ENCODE measurements at regions not wholly inside any gene's neighbourhood (a gene's known extent, or its start where the extent isn't known, plus 50 kb on each side); places are given as distances from the start of the nearest gene placed in this dataset.
A peak's percentile ranks its signal among the peaks of the same experiment; 100 is the strongest.

DNA sequence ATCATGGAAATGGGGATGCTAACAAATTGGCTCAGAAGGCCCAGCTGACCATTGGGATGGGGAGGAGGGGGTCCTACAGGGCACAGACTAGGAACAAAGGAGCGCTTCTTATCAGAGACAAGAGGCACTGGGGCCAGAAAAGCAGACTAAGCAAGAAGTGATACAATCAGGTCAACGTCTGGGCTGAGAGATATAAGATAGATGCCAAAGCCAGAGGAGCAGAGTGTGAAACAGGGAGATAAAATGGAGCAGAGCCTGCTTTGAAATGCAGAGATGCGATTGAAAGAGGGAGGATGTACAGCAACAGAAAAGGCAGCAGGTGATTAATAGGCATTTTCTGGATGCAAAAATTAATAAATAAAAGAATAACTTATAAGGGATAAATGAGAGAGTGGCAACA is 127.5 kb upstream of the SAMSN1 start (continued):
- TF ChIP-seq ZNF197 (CRISPR knock-in tag; IDR thresholded peaks at IDR 0.05; ENCODE audit: low read depth) (no peak), POLR2B (IDR thresholded peaks at IDR 0.05; ENCODE audit: low read depth, partially characterized antibody) (no peak), NEUROD1 (IDR thresholded peaks at IDR 0.05; ENCODE audit: borderline replicate concordance, low read depth, low read length, partially characterized antibody) (peak; percentile 49), NFIC (IDR thresholded peaks at IDR 0.05) (peak; percentile 85), NCOA1 (IDR thresholded peaks at IDR 0.05; ENCODE audit: low read depth) (peak; percentile 67; the same call in 1 of the 2 replicates), NR1H2 (CRISPR knock-in tag; IDR thresholded peaks at IDR 0.05) (no peak), FOXM1 (IDR thresholded peaks at IDR 0.05; ENCODE audit: low read depth) (peak; percentile 87), FOXM1 (CRISPR knock-in tag; IDR thresholded peaks at IDR 0.05; ENCODE audit: low read depth) (no peak), GATAD2A (IDR thresholded peaks at IDR 0.05) (0 out of 2 replicates have a peak, but pooled peaks have one; percentile 55), RBM22 (IDR thresholded peaks at IDR 0.05; ENCODE audit: low read depth, low read length, poor library complexity, severe bottlenecking) (no peak), MTA1 (IDR thresholded peaks at IDR 0.05; ENCODE audit: borderline replicate concordance) (peak; percentile 45; the same call in 1 of the 2 replicates), EZH2 (IDR thresholded peaks at IDR 0.05; ENCODE audit: borderline replicate concordance, low read depth, low read length) (no peak), ZNF717 (CRISPR knock-in tag; IDR thresholded peaks at IDR 0.05) (no peak)
- TF ChIP-seq, protein P1, sequence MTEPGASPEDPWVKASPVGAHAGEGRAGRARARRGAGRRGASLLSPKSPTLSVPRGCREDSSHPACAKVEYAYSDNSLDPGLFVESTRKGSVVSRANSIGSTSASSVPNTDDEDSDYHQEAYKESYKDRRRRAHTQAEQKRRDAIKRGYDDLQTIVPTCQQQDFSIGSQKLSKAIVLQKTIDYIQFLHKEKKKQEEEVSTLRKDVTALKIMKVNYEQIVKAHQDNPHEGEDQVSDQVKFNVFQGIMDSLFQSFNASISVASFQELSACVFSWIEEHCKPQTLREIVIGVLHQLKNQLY (CRISPR knock-in tag; conservative IDR thresholded peaks at IDR 0.05): no peak
- TF ChIP-seq, protein P2, sequence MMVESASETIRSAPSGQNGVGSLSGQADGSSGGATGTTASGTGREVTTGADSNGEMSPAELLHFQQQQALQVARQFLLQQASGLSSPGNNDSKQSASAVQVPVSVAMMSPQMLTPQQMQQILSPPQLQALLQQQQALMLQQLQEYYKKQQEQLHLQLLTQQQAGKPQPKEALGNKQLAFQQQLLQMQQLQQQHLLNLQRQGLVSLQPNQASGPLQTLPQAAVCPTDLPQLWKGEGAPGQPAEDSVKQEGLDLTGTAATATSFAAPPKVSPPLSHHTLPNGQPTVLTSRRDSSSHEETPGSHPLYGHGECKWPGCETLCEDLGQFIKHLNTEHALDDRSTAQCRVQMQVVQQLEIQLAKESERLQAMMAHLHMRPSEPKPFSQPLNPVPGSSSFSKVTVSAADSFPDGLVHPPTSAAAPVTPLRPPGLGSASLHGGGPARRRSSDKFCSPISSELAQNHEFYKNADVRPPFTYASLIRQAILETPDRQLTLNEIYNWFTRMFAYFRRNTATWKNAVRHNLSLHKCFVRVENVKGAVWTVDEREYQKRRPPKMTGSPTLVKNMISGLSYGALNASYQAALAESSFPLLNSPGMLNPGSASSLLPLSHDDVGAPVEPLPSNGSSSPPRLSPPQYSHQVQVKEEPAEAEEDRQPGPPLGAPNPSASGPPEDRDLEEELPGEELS (CRISPR knock-in tag; IDR thresholded peaks at IDR 0.05; ENCODE audit: borderline replicate concordance): no peak
- TF ChIP-seq, protein P3, sequence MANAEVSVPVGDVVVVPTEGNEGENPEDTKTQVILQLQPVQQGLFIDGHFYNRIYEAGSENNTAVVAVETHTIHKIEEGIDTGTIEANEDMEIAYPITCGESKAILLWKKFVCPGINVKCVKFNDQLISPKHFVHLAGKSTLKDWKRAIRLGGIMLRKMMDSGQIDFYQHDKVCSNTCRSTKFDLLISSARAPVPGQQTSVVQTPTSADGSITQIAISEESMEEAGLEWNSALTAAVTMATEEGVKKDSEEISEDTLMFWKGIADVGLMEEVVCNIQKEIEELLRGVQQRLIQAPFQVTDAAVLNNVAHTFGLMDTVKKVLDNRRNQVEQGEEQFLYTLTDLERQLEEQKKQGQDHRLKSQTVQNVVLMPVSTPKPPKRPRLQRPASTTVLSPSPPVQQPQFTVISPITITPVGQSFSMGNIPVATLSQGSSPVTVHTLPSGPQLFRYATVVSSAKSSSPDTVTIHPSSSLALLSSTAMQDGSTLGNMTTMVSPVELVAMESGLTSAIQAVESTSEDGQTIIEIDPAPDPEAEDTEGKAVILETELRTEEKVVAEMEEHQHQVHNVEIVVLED (CRISPR knock-in tag; IDR thresholded peaks at IDR 0.05): no peak; the same call in 1 of the 2 replicates
- TF ChIP-seq, protein P4, sequence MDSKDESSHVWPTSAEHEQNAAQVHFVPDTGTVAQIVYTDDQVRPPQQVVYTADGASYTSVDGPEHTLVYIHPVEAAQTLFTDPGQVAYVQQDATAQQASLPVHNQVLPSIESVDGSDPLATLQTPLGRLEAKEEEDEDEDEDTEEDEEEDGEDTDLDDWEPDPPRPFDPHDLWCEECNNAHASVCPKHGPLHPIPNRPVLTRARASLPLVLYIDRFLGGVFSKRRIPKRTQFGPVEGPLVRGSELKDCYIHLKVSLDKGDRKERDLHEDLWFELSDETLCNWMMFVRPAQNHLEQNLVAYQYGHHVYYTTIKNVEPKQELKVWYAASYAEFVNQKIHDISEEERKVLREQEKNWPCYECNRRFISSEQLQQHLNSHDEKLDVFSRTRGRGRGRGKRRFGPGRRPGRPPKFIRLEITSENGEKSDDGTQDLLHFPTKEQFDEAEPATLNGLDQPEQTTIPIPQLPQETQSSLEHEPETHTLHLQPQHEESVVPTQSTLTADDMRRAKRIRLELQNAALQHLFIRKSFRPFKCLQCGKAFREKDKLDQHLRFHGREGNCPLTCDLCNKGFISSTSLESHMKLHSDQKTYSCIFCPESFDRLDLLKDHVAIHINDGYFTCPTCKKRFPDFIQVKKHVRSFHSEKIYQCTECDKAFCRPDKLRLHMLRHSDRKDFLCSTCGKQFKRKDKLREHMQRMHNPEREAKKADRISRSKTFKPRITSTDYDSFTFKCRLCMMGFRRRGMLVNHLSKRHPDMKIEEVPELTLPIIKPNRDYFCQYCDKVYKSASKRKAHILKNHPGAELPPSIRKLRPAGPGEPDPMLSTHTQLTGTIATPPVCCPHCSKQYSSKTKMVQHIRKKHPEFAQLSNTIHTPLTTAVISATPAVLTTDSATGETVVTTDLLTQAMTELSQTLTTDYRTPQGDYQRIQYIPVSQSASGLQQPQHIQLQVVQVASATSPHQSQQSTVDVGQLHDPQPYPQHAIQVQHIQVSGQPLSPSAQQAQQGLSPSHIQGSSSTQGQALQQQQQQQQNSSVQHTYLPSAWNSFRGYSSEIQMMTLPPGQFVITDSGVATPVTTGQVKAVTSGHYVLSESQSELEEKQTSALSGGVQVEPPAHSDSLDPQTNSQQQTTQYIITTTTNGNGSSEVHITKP (IDR thresholded peaks at IDR 0.05; ENCODE audit: partially characterized antibody): no peak
- TF ChIP-seq, protein P5, sequence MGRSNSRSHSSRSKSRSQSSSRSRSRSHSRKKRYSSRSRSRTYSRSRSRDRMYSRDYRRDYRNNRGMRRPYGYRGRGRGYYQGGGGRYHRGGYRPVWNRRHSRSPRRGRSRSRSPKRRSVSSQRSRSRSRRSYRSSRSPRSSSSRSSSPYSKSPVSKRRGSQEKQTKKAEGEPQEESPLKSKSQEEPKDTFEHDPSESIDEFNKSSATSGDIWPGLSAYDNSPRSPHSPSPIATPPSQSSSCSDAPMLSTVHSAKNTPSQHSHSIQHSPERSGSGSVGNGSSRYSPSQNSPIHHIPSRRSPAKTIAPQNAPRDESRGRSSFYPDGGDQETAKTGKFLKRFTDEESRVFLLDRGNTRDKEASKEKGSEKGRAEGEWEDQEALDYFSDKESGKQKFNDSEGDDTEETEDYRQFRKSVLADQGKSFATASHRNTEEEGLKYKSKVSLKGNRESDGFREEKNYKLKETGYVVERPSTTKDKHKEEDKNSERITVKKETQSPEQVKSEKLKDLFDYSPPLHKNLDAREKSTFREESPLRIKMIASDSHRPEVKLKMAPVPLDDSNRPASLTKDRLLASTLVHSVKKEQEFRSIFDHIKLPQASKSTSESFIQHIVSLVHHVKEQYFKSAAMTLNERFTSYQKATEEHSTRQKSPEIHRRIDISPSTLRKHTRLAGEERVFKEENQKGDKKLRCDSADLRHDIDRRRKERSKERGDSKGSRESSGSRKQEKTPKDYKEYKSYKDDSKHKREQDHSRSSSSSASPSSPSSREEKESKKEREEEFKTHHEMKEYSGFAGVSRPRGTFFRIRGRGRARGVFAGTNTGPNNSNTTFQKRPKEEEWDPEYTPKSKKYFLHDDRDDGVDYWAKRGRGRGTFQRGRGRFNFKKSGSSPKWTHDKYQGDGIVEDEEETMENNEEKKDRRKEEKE (IDR thresholded peaks at IDR 0.05; ENCODE audit: borderline replicate concordance in 1 of 2, control insufficient read depth in 1 of 2, low read depth in 2 of 2, low read length in 1 of 2): no peak

Data from K562 (cell line).